ENCODE measurements at regions not wholly inside any gene's neighbourhood (a gene's known extent, or its start where the extent isn't known, plus 50 kb on each side); places are given as distances from the start of the nearest gene placed in this dataset.

- TF ChIP-seq POLR2A (IDR thresholded peaks at IDR 0.05; ENCODE audit: low read length) = no peak
- no peak for TF ChIP-seq GATA1 (IDR thresholded peaks at IDR 0.05; ENCODE audit: low read depth, low read length)
These were observed 87.4 kb downstream of the NFKBIZ start for GRCh38 chr3:101936419-101937356.

Measured in erythroblast (primary cell).